SK-N-MC (cell line): ENCODE measurements at regions not wholly inside any gene's neighbourhood (a gene's known extent, or its start where the extent isn't known, plus 50 kb on each side); places are given as distances from the start of the nearest gene placed in this dataset.

ENCODE experiments used
- EZH2 ChIP-seq: fragments of 200-600 bp; sonication (generic); IDR thresholded peaks from one replicate; pipeline ENCODE4 v1.6.1; 2017; ENCODE audit warnings: antibody characterized with exemption
- FOXP2 ChIP-seq: optimal IDR thresholded peaks from 2 replicates; pipeline ENCODE3; 2011; ENCODE audit warnings: mild to moderate bottlenecking, moderate library complexity; ENCODE audit not compliant: insufficient read depth; ENCODE audit errors: extremely low read length, control extremely low read depth
- POLR2AphosphoS5 ChIP-seq: IDR thresholded peaks from 2 replicates; pipeline ENCODE4 v1.6.1; 2012; ENCODE audit warnings: mild to moderate bottlenecking, low read depth, low read length, borderline replicate concordance

DNA sequence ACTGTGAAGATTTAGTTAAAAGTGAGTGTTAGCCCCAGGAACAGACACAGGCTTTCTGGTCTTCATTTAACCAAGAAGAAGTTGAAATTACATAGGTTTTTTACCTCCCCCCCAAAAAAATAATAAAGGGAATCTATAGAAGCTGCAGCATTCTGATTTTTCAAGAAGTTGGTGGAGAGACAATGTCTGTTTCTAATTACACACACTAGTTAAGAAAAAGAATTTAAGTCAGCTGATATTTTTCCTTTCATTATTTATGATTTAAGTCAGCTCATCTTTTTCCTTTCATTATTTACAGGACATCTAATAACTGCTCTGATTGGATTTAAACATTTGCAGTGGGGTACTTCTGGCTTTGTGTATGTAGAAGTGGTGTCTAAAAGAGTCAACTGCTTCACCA lies 201.4 kb upstream of the NRP1 start:
- no peak for TF ChIP-seq POLR2AphosphoS5
- no peak for TF ChIP-seq EZH2
- no peak for TF ChIP-seq FOXP2
